ENCODE measurements at regions not wholly inside any gene's neighbourhood (a gene's known extent, or its start where the extent isn't known, plus 50 kb on each side); places are given as distances from the start of the nearest gene placed in this dataset.

- no peak for DNase-seq
Observed at GRCh38 chr16:47753659-47754058, 292.5 kb downstream of the PHKB start.
